ENCODE measurements at regions not wholly inside any gene's neighbourhood (a gene's known extent, or its start where the extent isn't known, plus 50 kb on each side); places are given as distances from the start of the nearest gene placed in this dataset.

- peaks cover 19% of the 10 kb centered on the region for H3K27me3 Mint-ChIP-seq (ENCODE audit: low read depth)
- H3K9me3 Mint-ChIP-seq = peaks cover 2% of the 10 kb centered on the region
- no peak for DNase-seq (ENCODE audit: low spot score)
- intact Hi-C loops (cut with micrococcal nuclease) = no loop called here
- H3K4me1 Mint-ChIP-seq (ENCODE audit: low read depth) = no peaks in the 10 kb centered on the region
- H3K27ac Mint-ChIP-seq = no peak overlapping the region
- H3K36me3 Mint-ChIP-seq (ENCODE audit: low read depth) = no peaks in the 10 kb centered on the region
- H3K4me3 Mint-ChIP-seq (ENCODE audit: low read depth) = no peak overlapping the region
These were observed 243.4 kb downstream of the NHLRC3 start for GRCh38 chr13:39281539-39282150.

DNA sequence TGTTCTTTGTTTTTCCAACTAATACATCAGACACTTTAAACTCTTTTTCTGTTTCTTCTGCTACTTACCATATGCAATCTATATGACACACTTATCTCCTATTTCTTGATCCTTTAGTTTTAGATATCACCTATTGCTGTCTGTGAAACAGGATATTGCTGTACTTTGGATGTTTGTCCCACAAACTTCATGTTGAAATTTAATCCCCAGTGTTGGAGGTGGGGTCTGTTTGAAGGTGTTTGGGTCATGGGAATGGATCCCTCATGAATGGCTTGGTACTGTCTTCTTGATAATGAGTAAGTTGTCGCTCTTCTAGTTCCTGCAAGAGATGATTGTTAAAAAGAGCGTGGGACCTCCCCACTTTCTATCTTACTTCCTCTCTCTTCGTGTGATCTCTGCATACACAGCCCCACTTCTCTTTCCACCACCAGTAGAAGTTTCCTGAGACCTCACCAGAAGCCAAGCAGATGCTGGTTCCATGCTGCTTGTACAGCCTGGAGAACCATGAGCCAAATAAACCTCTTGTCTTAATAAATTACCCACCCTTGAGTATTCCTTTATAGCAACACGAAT is 244.2 kb downstream of the NHLRC3 start:
- no peak for DNase-seq (ENCODE audit: low spot score)
- Mint-ChIP-seq H3K9me3 (peaks cover 9% of the 10 kb centered on the region), H3K4me1 (ENCODE audit: low read depth) (no peaks in the 10 kb centered on the region), H3K4me3 (ENCODE audit: low read depth) (no peak overlapping the region), H3K27me3 (ENCODE audit: low read depth) (peaks cover 16% of the 10 kb centered on the region), H3K36me3 (ENCODE audit: low read depth) (no peaks in the 10 kb centered on the region), H3K27ac (no peak overlapping the region)
- intact Hi-C loops (cut with micrococcal nuclease) = no loop called here

GRCh38 chr13:39283072-39283471 is 244.8 kb downstream of the NHLRC3 start:
- no peaks in the 10 kb centered on the region for H3K36me3 Mint-ChIP-seq (ENCODE audit: low read depth)
- H3K27ac Mint-ChIP-seq = no peak overlapping the region
- no peak for DNase-seq (ENCODE audit: low spot score)
- H3K4me1 Mint-ChIP-seq (ENCODE audit: low read depth) = no peaks in the 10 kb centered on the region
- peaks cover 14% of the 10 kb centered on the region for H3K27me3 Mint-ChIP-seq (ENCODE audit: low read depth)
- H3K9me3 Mint-ChIP-seq = peaks cover 9% of the 10 kb centered on the region
- intact Hi-C loops (cut with micrococcal nuclease) = no loop called here
- H3K4me3 Mint-ChIP-seq (ENCODE audit: low read depth) = no peak overlapping the region

- no peak for DNase-seq (ENCODE audit: low spot score)
- intact Hi-C loops (cut with micrococcal nuclease) = no loop called here
- H3K4me1 Mint-ChIP-seq (ENCODE audit: low read depth) = no peaks in the 10 kb centered on the region
- H3K9me3 Mint-ChIP-seq = peaks cover 14% of the 10 kb centered on the region
- peaks cover 12% of the 10 kb centered on the region for H3K27me3 Mint-ChIP-seq (ENCODE audit: low read depth)
- H3K36me3 Mint-ChIP-seq (ENCODE audit: low read depth) = no peaks in the 10 kb centered on the region
- H3K27ac Mint-ChIP-seq = no peak overlapping the region
- no peak overlapping the region for H3K4me3 Mint-ChIP-seq (ENCODE audit: low read depth)
These were observed 246.6 kb downstream of the NHLRC3 start for GRCh38 chr13:39284801-39285388.

All from activated T-helper 2 cell treated with anti-CD3 and anti-CD28 coated beads, Interferon-gamma antibody, Interleukin-2, Interleukin-4, amounts not matched to agents 10 μg/mL and 5 μg/mL and 100 μg/mL, durations not matched to agents 14 hours and 24 hours and 36 hours (primary cell).